ENCODE measurements at regions not wholly inside any gene's neighbourhood (a gene's known extent, or its start where the extent isn't known, plus 50 kb on each side); places are given as distances from the start of the nearest gene placed in this dataset.

GRCh38 chr3:106140431-106140830 is 271.6 kb upstream of the CBLB start:
- Histone ChIP-seq H3K4me2 (no peak overlapping the region), H3F3A (replicated peaks; ENCODE audit: low read depth) (no peaks in the 10 kb centered on the region), H4K20me1 (replicated peaks; ENCODE audit: insufficient read depth) (no peaks in the 10 kb centered on the region), H3K36me3 (ENCODE audit: insufficient read depth) (no peaks in the 10 kb centered on the region), H3K79me2 (replicated peaks; ENCODE audit: insufficient read depth) (no peaks in the 10 kb centered on the region), H2AFZ (no peak overlapping the region), H3K9me2 (ENCODE audit: insufficient read depth) (no peaks in the 10 kb centered on the region; the same call in 1 of the 2 replicates), H3K27ac (ENCODE audit: low read depth) (no peak overlapping the region), H3K4me1 (ENCODE audit: insufficient read depth) (no peaks in the 10 kb centered on the region), H3K27me3 (ENCODE audit: insufficient read depth) (no peaks in the 10 kb centered on the region), H3K4me3 (no peak overlapping the region)
- H3K36me3 Mint-ChIP-seq (ENCODE audit: low read depth), result peaks cover 5% of the 10 kb centered on the region; the same call in 2 of the 3 replicates
- H3K4me1 Mint-ChIP-seq, result peaks cover 14% of the 10 kb centered on the region
- no peaks in the 10 kb centered on the region for H3K27me3 Mint-ChIP-seq (ENCODE audit: insufficient read depth, low read depth, poor library complexity)
- no peak for DNase-seq (ENCODE audit: low spot score)
- ATAC-seq, result no peak
- TF ChIP-seq EZH2 (IDR thresholded peaks at IDR 0.05; ENCODE audit: low read depth, unreplicated experiment), result no peak
- peaks cover 7% of the 10 kb centered on the region for H3K9me3 Mint-ChIP-seq
- H3K4me3 Mint-ChIP-seq, result no peak overlapping the region
- H3K27ac Mint-ChIP-seq, result no peak overlapping the region

- no peak overlapping the region for H2AFZ ChIP-seq
- peaks cover 14% of the 10 kb centered on the region for H3K4me1 Mint-ChIP-seq
- peaks cover 3% of the 10 kb centered on the region for H3K27me3 Mint-ChIP-seq (ENCODE audit: insufficient read depth, low read depth, poor library complexity)
- no peaks in the 10 kb centered on the region for H3K27me3 ChIP-seq (ENCODE audit: insufficient read depth)
- no peak overlapping the region for H3K4me3 Mint-ChIP-seq
- no peaks in the 10 kb centered on the region; the same call in 1 of the 2 replicates for H3K9me2 ChIP-seq (ENCODE audit: insufficient read depth)
- no peaks in the 10 kb centered on the region for H3K4me1 ChIP-seq (ENCODE audit: insufficient read depth)
- peaks cover 32% of the 10 kb centered on the region for H3K36me3 Mint-ChIP-seq (ENCODE audit: low read depth)
- no peak overlapping the region for H3K4me3 ChIP-seq
- no peak overlapping the region for H3K27ac Mint-ChIP-seq
- no peak overlapping the region for H3K4me2 ChIP-seq
- DNase-seq (ENCODE audit: low spot score) (no peak), ATAC-seq (no peak)
- peaks cover 39% of the 10 kb centered on the region for H3K9me3 Mint-ChIP-seq
- no peaks in the 10 kb centered on the region for H3K79me2 ChIP-seq (replicated peaks; ENCODE audit: insufficient read depth)
- H4K20me1 ChIP-seq (replicated peaks; ENCODE audit: insufficient read depth), result no peaks in the 10 kb centered on the region
- H3K27ac ChIP-seq (ENCODE audit: low read depth), result no peak overlapping the region
- 0 out of 2 replicates have a peak, but pooled peaks cover 3% of the 10 kb centered on the region for H3K36me3 ChIP-seq (ENCODE audit: insufficient read depth)
- H3F3A ChIP-seq (replicated peaks; ENCODE audit: low read depth), result no peaks in the 10 kb centered on the region
- TF ChIP-seq JUNB (IDR thresholded peaks at IDR 0.05; ENCODE audit: unreplicated experiment), result no peak
- TF ChIP-seq REST (IDR thresholded peaks at IDR 0.05; ENCODE audit: unreplicated experiment), result no peak
- TF ChIP-seq NANOG (IDR thresholded peaks at IDR 0.05; ENCODE audit: borderline replicate concordance), result no peak
- TF ChIP-seq CREB1 (CRISPR knock-in tag; IDR thresholded peaks at IDR 0.05; ENCODE audit: low read depth), result no peak
- TF ChIP-seq CTCF (conservative IDR thresholded peaks at IDR 0.05; ENCODE audit: low read depth in 2 of 2), result no peak
- TF ChIP-seq EZH2phosphoT487 (IDR thresholded peaks at IDR 0.05; ENCODE audit: unreplicated experiment), result no peak
- no peak for TF ChIP-seq ZNF331 (CRISPR knock-in tag; IDR thresholded peaks at IDR 0.05; ENCODE audit: low read depth)
- no peak for TF ChIP-seq ZNF462 (CRISPR knock-in tag; IDR thresholded peaks at IDR 0.05)
- TF ChIP-seq POLR2AphosphoS5 (IDR thresholded peaks at IDR 0.05; ENCODE audit: low read depth), result no peak
- no peak for TF ChIP-seq EZH2 (IDR thresholded peaks at IDR 0.05; ENCODE audit: low read depth, unreplicated experiment)
- TF ChIP-seq STAT1 (IDR thresholded peaks at IDR 0.05; ENCODE audit: unreplicated experiment), result no peak
- no peak for TF ChIP-seq ZNF114 (CRISPR knock-in tag; IDR thresholded peaks at IDR 0.05)
Observed at GRCh38 chr3:106144030-106144429, 275.2 kb upstream of the CBLB start.

All from GM23338 (cell line).